Neuronal stem cell (in vitro differentiated cells): ENCODE measurements at regions not wholly inside any gene's neighbourhood (a gene's known extent, or its start where the extent isn't known, plus 50 kb on each side); places are given as distances from the start of the nearest gene placed in this dataset.

ENCODE experiments used
- DNase-seq: peaks from one replicate; pipeline ENCODE4 v3.0.0-alpha.2; 2013; ENCODE audit warnings: low spot score
- H2AFZ ChIP-seq: one replicate; pipeline ENCODE4 v1.6.1; 2013; ENCODE audit warnings: mild to moderate bottlenecking, low read length, inconsistent platforms
- H2AK5ac ChIP-seq: 2 replicates; pipeline ENCODE4 v1.6.1; 2013; ENCODE audit warnings: low read depth, mild to moderate bottlenecking, inconsistent platforms, low read length, moderate library complexity, mixed read lengths
- H2BK120ac ChIP-seq: 2 replicates; pipeline ENCODE4 v1.6.1; 2013; ENCODE audit warnings: low read depth, mild to moderate bottlenecking, inconsistent platforms, low read length, moderate library complexity, mixed read lengths
- H2BK12ac ChIP-seq: one replicate; pipeline ENCODE4 v1.6.1; 2013; ENCODE audit warnings: low read length, inconsistent platforms
- H2BK15ac ChIP-seq: 2 replicates; pipeline ENCODE4 v1.6.1; 2013; ENCODE audit warnings: mild to moderate bottlenecking, low read length, inconsistent platforms, mixed read lengths
- H2BK5ac ChIP-seq: one replicate; pipeline ENCODE4 v1.6.1; 2013; ENCODE audit warnings: inconsistent platforms, mild to moderate bottlenecking, low read length, moderate library complexity
- H3K14ac ChIP-seq: one replicate; pipeline ENCODE4 v1.6.1; 2013; ENCODE audit warnings: low read length, inconsistent platforms
- H3K18ac ChIP-seq: 2 replicates; pipeline ENCODE4 v1.6.1; 2013; ENCODE audit warnings: low read length, inconsistent platforms
- H3K23ac ChIP-seq: 2 replicates; pipeline ENCODE4 v1.6.1; 2013; ENCODE audit warnings: low read depth, mild to moderate bottlenecking, mixed read lengths, low read length, inconsistent platforms; ENCODE audit not compliant: poor library complexity
- H3K27ac ChIP-seq: replicated peaks from 3 replicates; pipeline ENCODE4 v1.5.1; 2013; ENCODE audit warnings: low read length, inconsistent platforms
- H3K27me3 ChIP-seq, 3 experiments: 2 replicates each; pipeline ENCODE4 v1.6.1; 2013; ENCODE audit warnings: low read length in 3 of 3, mild to moderate bottlenecking in 2 of 3, inconsistent platforms in 1 of 3, low read depth in 1 of 3, mixed read lengths in 1 of 3, moderate library complexity in 1 of 3; ENCODE audit not compliant: control insufficient read depth in 3 of 3, insufficient read depth in 3 of 3
- H3K36me3 ChIP-seq, 2 donors: replicated peaks in 1 of 2; 2 replicates each; pipeline ENCODE4 v1.6.1; 2013; ENCODE audit warnings: low read length in 2 of 2; ENCODE audit not compliant: control insufficient read depth in 2 of 2, insufficient read depth in 2 of 2
- H3K4ac ChIP-seq: 2 replicates; pipeline ENCODE4 v1.6.1; 2013; ENCODE audit warnings: inconsistent platforms, mild to moderate bottlenecking, low read length, moderate library complexity
- H3K4me1 ChIP-seq, 2 donors: 1 replicate in 1 of 2; 2 replicates in 1 of 2; pipeline ENCODE4 v1.6.1; 2013; ENCODE audit warnings: low read length in 2 of 2, low read depth in 1 of 2; ENCODE audit not compliant: control insufficient read depth in 2 of 2, insufficient read depth in 1 of 2
- H3K4me2 ChIP-seq: one replicate; pipeline ENCODE4 v1.6.1; 2013; ENCODE audit warnings: mild to moderate bottlenecking, low read length, inconsistent platforms; ENCODE audit not compliant: insufficient read depth, poor library complexity, severe bottlenecking
- H3K4me3 ChIP-seq, 2 donors: 2 replicates each; pipeline ENCODE4 v1.5.1; 2013; ENCODE audit warnings: low read length in 2 of 2, mild to moderate bottlenecking in 2 of 2, inconsistent platforms in 1 of 2, moderate library complexity in 1 of 2
- H3K79me1 ChIP-seq: one replicate; pipeline ENCODE4 v1.6.1; 2013; ENCODE audit warnings: low read depth, mild to moderate bottlenecking, inconsistent platforms, low read length, moderate library complexity
- H3K9ac ChIP-seq: one replicate; pipeline ENCODE4 v1.6.1; 2013; ENCODE audit warnings: mild to moderate bottlenecking, low read depth, low read length, inconsistent platforms; ENCODE audit not compliant: poor library complexity
- H3K9me3 ChIP-seq, 2 donors: replicated peaks in 1 of 2; 2 replicates each; pipeline versions ENCODE3 to v1.6.1; 2013; ENCODE audit warnings: low read length in 2 of 2, mild to moderate bottlenecking in 2 of 2, inconsistent platforms in 1 of 2, low read depth in 1 of 2, mixed read lengths in 1 of 2, moderate library complexity in 1 of 2; ENCODE audit not compliant: control insufficient read depth in 2 of 2, insufficient read depth in 1 of 2
- H4K8ac ChIP-seq: one replicate; pipeline ENCODE4 v1.6.1; 2013; ENCODE audit warnings: low read depth, mild to moderate bottlenecking, inconsistent platforms, low read length, moderate library complexity
- H4K91ac ChIP-seq: one replicate; pipeline ENCODE4 v1.6.1; 2013; ENCODE audit warnings: low read length, low read depth, mild to moderate bottlenecking, inconsistent platforms; ENCODE audit not compliant: poor library complexity
- WGBS, 2 donors: extraction: QIAGEN DNeasy Blood & Tissue Kit; methylation state at CpG; one replicate each; pipeline ENCODE4 v1.1.7; 2013; ENCODE audit warnings: missing lambda C conversion rate in 2 of 2, mixed read lengths in 1 of 2; ENCODE audit not compliant: insufficient read length in 2 of 2, insufficient replicate concordance in 1 of 2; ENCODE audit errors: extremely low coverage in 2 of 2; 5-methylcytosine and 5-hydroxymethylcytosine counted together

GRCh38 chr6:148213366-148213765 is 129.3 kb upstream of the SASH1 start:
- Histone ChIP-seq H3K23ac (no peak overlapping the region), H2AK5ac (no peak overlapping the region), H3K36me3 (no peaks in the 10 kb centered on the region), H4K8ac (no peak overlapping the region), H3K18ac (no peak overlapping the region), H2AFZ (no peak overlapping the region), H3K14ac (no peak overlapping the region), H3K27ac (no peak overlapping the region), H2BK120ac (no peak overlapping the region), H2BK5ac (no peak overlapping the region), H3K9ac (no peak overlapping the region), H3K27me3 (peaks cover 0 to 16% (median 0%) of the 10 kb centered on the region in 3 experiments), H2BK12ac (no peak overlapping the region), H3K4me3 (no peak overlapping the region), H3K4me1 (peaks cover 0 to 2% of the 10 kb centered on the region in 2 donors), H3K4me2 (no peak overlapping the region), H3K9me3 (no peaks in the 10 kb centered on the region), H3K4ac (no peak overlapping the region), H2BK15ac (no peak overlapping the region), H3K79me1 (no peaks in the 10 kb centered on the region), H4K91ac (no peak overlapping the region)
- no CpG with 5 or more reads among the region's 3 CpGs for WGBS, 2 donors
- no peak for DNase-seq

- no peaks in the 10 kb centered on the region for H3K36me3 ChIP-seq
- H3K4me3 ChIP-seq = no peak overlapping the region
- no peak for DNase-seq
- no peak overlapping the region for H4K91ac ChIP-seq
- no peak overlapping the region for H2AK5ac ChIP-seq
- H3K23ac ChIP-seq = no peak overlapping the region
- H3K27me3 ChIP-seq = peaks cover 0 to 17% (median 0%) of the 10 kb centered on the region in 3 experiments
- no peak overlapping the region for H2AFZ ChIP-seq
- WGBS, 2 donors = no CpG with 5 or more reads among the region's 5 CpGs
- H2BK15ac ChIP-seq = no peak overlapping the region
- H3K18ac ChIP-seq = no peak overlapping the region
- no peaks in the 10 kb centered on the region for H3K9me3 ChIP-seq
- H3K14ac ChIP-seq = no peak overlapping the region
- no peak overlapping the region for H3K4me2 ChIP-seq
- H3K4ac ChIP-seq = no peak overlapping the region
- H2BK12ac ChIP-seq = no peak overlapping the region
- H3K79me1 ChIP-seq = no peaks in the 10 kb centered on the region
- no peak overlapping the region for H3K9ac ChIP-seq
- H3K27ac ChIP-seq = no peak overlapping the region
- H2BK120ac ChIP-seq = no peak overlapping the region
- H2BK5ac ChIP-seq = no peak overlapping the region
- H3K4me1 ChIP-seq = peaks cover 0 to 2% of the 10 kb centered on the region in 2 donors
- H4K8ac ChIP-seq = no peak overlapping the region
These were observed 128.0 kb upstream of the SASH1 start for GRCh38 chr6:148214667-148215066.

- DNase-seq = no peak
- no peaks in the 10 kb centered on the region for H3K36me3 ChIP-seq
- H3K27ac ChIP-seq = no peak overlapping the region
- H3K4me2 ChIP-seq = no peak overlapping the region
- no peak overlapping the region for H2BK12ac ChIP-seq
- no peak overlapping the region for H2BK5ac ChIP-seq
- no peak overlapping the region for H2AFZ ChIP-seq
- no peak overlapping the region for H3K23ac ChIP-seq
- no peak overlapping the region for H3K4me3 ChIP-seq
- H2AK5ac ChIP-seq = no peak overlapping the region
- no CpG with 5 or more reads among the region's 4 CpGs for WGBS, 2 donors
- H4K91ac ChIP-seq = no peak overlapping the region
- peaks cover 0 to 5% of the 10 kb centered on the region in 2 donors for H3K4me1 ChIP-seq
- H3K9ac ChIP-seq = no peak overlapping the region
- H2BK15ac ChIP-seq = no peak overlapping the region
- no peak overlapping the region for H3K14ac ChIP-seq
- H3K27me3 ChIP-seq = peaks cover 0 to 15% (median 0%) of the 10 kb centered on the region in 3 experiments
- H3K18ac ChIP-seq = no peak overlapping the region
- no peak overlapping the region for H3K4ac ChIP-seq
- no peak overlapping the region for H2BK120ac ChIP-seq
- no peak overlapping the region for H4K8ac ChIP-seq
- H3K9me3 ChIP-seq = no peaks in the 10 kb centered on the region
- H3K79me1 ChIP-seq = no peaks in the 10 kb centered on the region
These were observed 125.6 kb upstream of the SASH1 start for GRCh38 chr6:148217051-148217450.

GRCh38 chr6:148217921-148218320 is 124.7 kb upstream of the SASH1 start:
- Histone ChIP-seq H3K4me1 (peaks cover 0 to 5% of the 10 kb centered on the region in 2 donors), H3K36me3 (no peaks in the 10 kb centered on the region), H3K4ac (no peak overlapping the region), H3K9me3 (no peaks in the 10 kb centered on the region), H2AFZ (no peak overlapping the region), H3K79me1 (no peaks in the 10 kb centered on the region), H2AK5ac (no peak overlapping the region), H3K27me3 (peaks cover 0 to 12% (median 0%) of the 10 kb centered on the region in 3 experiments), H2BK5ac (no peak overlapping the region), H4K8ac (no peak overlapping the region), H3K4me3 (no peak overlapping the region), H2BK120ac (no peak overlapping the region), H3K23ac (no peak overlapping the region), H3K14ac (no peak overlapping the region), H2BK15ac (no peak overlapping the region), H3K18ac (no peak overlapping the region), H3K4me2 (no peak overlapping the region), H3K9ac (no peak overlapping the region), H4K91ac (no peak overlapping the region), H2BK12ac (no peak overlapping the region), H3K27ac (no peak overlapping the region)
- no peak for DNase-seq
- WGBS, 2 donors = no CpG with 5 or more reads among the region's 3 CpGs
